ENCODE measurements at regions not wholly inside any gene's neighbourhood (a gene's known extent, or its start where the extent isn't known, plus 50 kb on each side); places are given as distances from the start of the nearest gene placed in this dataset.

GRCh38 chr1:214977110-214977509 lies 105.4 kb upstream of the KCNK2 start:
- TF ChIP-seq CTCF (IDR thresholded peaks at IDR 0.05) (no peak), EZH2 (IDR thresholded peaks at IDR 0.05; ENCODE audit: borderline replicate concordance, insufficient read depth, low read depth, low read length, poor library complexity, severe bottlenecking) (no peak)
